ENCODE measurements at regions not wholly inside any gene's neighbourhood (a gene's known extent, or its start where the extent isn't known, plus 50 kb on each side); places are given as distances from the start of the nearest gene placed in this dataset.

DNA sequence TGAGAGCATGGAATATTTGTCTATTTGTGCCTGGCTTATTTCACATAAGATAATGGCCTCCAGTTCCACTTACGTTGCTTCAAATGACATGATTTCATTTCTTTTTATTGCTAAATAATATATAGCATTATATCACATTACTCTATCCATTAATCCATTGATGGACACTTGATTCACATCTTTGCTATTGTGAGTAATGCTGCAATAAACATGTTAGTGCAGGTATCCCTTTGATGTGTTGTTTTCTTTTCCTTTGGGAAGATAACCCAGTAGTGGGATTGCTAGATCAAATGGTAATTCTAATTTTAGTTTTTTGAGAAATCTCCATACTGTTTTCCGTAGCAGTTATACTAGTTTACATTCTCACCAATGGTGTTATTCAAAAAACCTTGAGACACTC, 1343.3 kb upstream of the TMEFF2 start:
- Histone ChIP-seq H4K20me1 (ENCODE audit: insufficient read depth, low read length) (no peaks in the 10 kb centered on the region), H3K9me3 (ENCODE audit: insufficient read depth, low read length) (no peaks in the 10 kb centered on the region), H3K36me3 (replicated peaks; ENCODE audit: low read depth, low read length) (no peaks in the 10 kb centered on the region), H3K79me2 (ENCODE audit: low read length) (no peaks in the 10 kb centered on the region), H3K4me1 (ENCODE audit: low read length) (peaks cover 18% of the 10 kb centered on the region), H3K9ac (ENCODE audit: low read length) (no peak overlapping the region), H3K4me2 (ENCODE audit: low read length) (no peak overlapping the region), H2AFZ (ENCODE audit: low read depth, low read length) (no peak overlapping the region), H3K27ac (ENCODE audit: low read length) (no peak overlapping the region), H3K4me3 (ENCODE audit: low read length) (no peak overlapping the region), H3K27me3 (ENCODE audit: low read depth, low read length) (no peaks in the 10 kb centered on the region)
- no peak for TF ChIP-seq EZH2phosphoT487 (IDR thresholded peaks at IDR 0.05; ENCODE audit: low read depth)
- TF ChIP-seq, protein P1, sequence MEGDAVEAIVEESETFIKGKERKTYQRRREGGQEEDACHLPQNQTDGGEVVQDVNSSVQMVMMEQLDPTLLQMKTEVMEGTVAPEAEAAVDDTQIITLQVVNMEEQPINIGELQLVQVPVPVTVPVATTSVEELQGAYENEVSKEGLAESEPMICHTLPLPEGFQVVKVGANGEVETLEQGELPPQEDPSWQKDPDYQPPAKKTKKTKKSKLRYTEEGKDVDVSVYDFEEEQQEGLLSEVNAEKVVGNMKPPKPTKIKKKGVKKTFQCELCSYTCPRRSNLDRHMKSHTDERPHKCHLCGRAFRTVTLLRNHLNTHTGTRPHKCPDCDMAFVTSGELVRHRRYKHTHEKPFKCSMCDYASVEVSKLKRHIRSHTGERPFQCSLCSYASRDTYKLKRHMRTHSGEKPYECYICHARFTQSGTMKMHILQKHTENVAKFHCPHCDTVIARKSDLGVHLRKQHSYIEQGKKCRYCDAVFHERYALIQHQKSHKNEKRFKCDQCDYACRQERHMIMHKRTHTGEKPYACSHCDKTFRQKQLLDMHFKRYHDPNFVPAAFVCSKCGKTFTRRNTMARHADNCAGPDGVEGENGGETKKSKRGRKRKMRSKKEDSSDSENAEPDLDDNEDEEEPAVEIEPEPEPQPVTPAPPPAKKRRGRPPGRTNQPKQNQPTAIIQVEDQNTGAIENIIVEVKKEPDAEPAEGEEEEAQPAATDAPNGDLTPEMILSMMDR (IDR thresholded peaks at IDR 0.05; ENCODE audit: low read depth, low read length), result no peak

- Histone ChIP-seq H3K27me3 (ENCODE audit: low read depth, low read length) (no peaks in the 10 kb centered on the region), H3K36me3 (replicated peaks; ENCODE audit: low read depth, low read length) (no peaks in the 10 kb centered on the region), H3K4me2 (ENCODE audit: low read length) (no peak overlapping the region), H4K20me1 (ENCODE audit: insufficient read depth, low read length) (no peaks in the 10 kb centered on the region), H3K9me3 (ENCODE audit: insufficient read depth, low read length) (no peaks in the 10 kb centered on the region), H3K4me1 (ENCODE audit: low read length) (peaks cover 13% of the 10 kb centered on the region), H3K27ac (ENCODE audit: low read length) (no peak overlapping the region), H3K4me3 (ENCODE audit: low read length) (no peak overlapping the region), H2AFZ (ENCODE audit: low read depth, low read length) (no peak overlapping the region), H3K9ac (ENCODE audit: low read length) (no peak overlapping the region), H3K79me2 (ENCODE audit: low read length) (no peaks in the 10 kb centered on the region)
- TF ChIP-seq, protein P1 (IDR thresholded peaks at IDR 0.05; ENCODE audit: low read depth, low read length), result no peak
- no peak for TF ChIP-seq EZH2phosphoT487 (IDR thresholded peaks at IDR 0.05; ENCODE audit: low read depth)
These were observed 1342.8 kb upstream of the TMEFF2 start for GRCh38 chr2:193537531-193537930.

DNA sequence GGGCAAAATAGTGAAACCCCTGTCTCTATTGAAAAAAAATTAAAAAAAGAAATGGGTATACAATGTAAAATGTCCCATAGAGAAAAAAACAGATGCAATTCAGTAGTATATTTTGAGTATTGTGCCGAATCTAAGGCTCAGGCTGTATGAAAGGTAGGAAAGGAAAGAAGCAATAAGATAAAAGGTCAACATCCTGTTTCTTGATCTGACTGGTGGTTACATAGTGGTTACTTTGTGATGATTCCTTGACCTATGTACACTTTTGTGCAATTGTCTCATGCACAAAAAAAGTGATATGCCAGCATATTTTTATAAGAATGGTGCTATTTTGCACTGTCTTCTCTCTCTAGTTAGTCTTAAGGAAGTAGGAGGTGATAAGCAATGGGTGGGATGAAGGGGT, 1333.7 kb upstream of the TMEFF2 start:
- Histone ChIP-seq H4K20me1 (ENCODE audit: insufficient read depth, low read length) (no peaks in the 10 kb centered on the region), H3K9ac (ENCODE audit: low read length) (no peak overlapping the region), H3K36me3 (replicated peaks; ENCODE audit: low read depth, low read length) (no peaks in the 10 kb centered on the region), H3K4me3 (ENCODE audit: low read length) (no peak overlapping the region), H3K4me2 (ENCODE audit: low read length) (no peak overlapping the region), H2AFZ (ENCODE audit: low read depth, low read length) (no peak overlapping the region), H3K4me1 (ENCODE audit: low read length) (no peaks in the 10 kb centered on the region), H3K9me3 (ENCODE audit: insufficient read depth, low read length) (no peaks in the 10 kb centered on the region), H3K79me2 (ENCODE audit: low read length) (no peaks in the 10 kb centered on the region), H3K27ac (ENCODE audit: low read length) (no peak overlapping the region), H3K27me3 (ENCODE audit: low read depth, low read length) (no peaks in the 10 kb centered on the region)
- no peak for TF ChIP-seq EZH2phosphoT487 (IDR thresholded peaks at IDR 0.05; ENCODE audit: low read depth)
- TF ChIP-seq, protein P1 (IDR thresholded peaks at IDR 0.05; ENCODE audit: low read depth, low read length), result no peak

- no peak overlapping the region for H2AFZ ChIP-seq (ENCODE audit: low read depth, low read length)
- H4K20me1 ChIP-seq (ENCODE audit: insufficient read depth, low read length), result no peaks in the 10 kb centered on the region
- H3K9ac ChIP-seq (ENCODE audit: low read length), result no peak overlapping the region
- H3K4me2 ChIP-seq (ENCODE audit: low read length), result no peak overlapping the region
- no peaks in the 10 kb centered on the region for H3K79me2 ChIP-seq (ENCODE audit: low read length)
- H3K4me1 ChIP-seq (ENCODE audit: low read length), result no peaks in the 10 kb centered on the region
- no peak overlapping the region for H3K27ac ChIP-seq (ENCODE audit: low read length)
- TF ChIP-seq, protein P1 (IDR thresholded peaks at IDR 0.05; ENCODE audit: low read depth, low read length), result no peak
- no peak for TF ChIP-seq EZH2phosphoT487 (IDR thresholded peaks at IDR 0.05; ENCODE audit: low read depth)
- H3K4me3 ChIP-seq (ENCODE audit: low read length), result no peak overlapping the region
- H3K36me3 ChIP-seq (replicated peaks; ENCODE audit: low read depth, low read length), result no peaks in the 10 kb centered on the region
- H3K9me3 ChIP-seq (ENCODE audit: insufficient read depth, low read length), result no peaks in the 10 kb centered on the region
- H3K27me3 ChIP-seq (ENCODE audit: low read depth, low read length), result no peaks in the 10 kb centered on the region
These were observed 1332.4 kb upstream of the TMEFF2 start for GRCh38 chr2:193527146-193527545.
